ENCODE measurements at regions not wholly inside any gene's neighbourhood (a gene's known extent, or its start where the extent isn't known, plus 50 kb on each side); places are given as distances from the start of the nearest gene placed in this dataset.
"Not testable (repeated sequence)": the region's sequence is repeated elsewhere in the genome, so short reads cannot be mapped to it uniquely, and the experiment has no call there.

DNA sequence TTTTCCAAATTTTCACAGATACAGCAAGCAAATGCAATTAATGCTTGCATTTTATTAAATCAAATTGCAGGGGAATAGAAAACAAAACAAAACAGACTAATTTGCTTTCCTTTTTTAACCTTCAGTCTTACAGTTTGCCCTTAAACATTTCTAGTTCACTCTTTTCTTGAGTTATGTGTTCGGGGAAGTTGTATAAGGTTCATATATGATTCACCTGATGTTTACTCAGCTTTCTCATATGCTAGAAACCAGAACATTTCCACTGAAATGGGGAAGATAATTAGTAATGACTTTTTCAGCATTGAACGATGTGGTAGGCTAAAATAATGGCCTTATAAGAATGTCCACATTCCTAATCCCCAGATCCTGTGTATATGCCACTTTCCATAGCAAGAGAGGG lies 176.2 kb upstream of the NBPF9 start:
- DNase-seq = not testable (repeated sequence)

DNA sequence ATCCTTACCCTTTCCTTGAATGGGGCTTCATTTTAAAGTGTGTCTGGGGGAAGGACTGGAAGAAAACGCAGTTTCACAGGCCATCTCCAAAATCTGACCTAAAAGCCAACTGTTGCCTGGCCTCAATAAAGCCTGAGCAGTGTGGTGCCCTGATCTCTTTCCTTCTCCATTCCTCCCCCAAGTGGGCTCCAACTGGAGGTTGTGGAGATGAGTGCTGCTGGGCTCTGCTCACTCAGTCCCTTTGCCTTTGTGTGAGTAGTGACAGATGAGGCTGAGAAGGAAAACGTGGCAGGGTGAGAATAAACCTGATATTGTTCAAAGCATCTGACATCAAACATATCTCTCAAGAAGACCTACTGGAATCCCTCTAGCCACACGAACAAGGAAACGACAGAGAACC lies 181.4 kb upstream of the NBPF9 start:
- DNase-seq = not testable (repeated sequence)

DNA sequence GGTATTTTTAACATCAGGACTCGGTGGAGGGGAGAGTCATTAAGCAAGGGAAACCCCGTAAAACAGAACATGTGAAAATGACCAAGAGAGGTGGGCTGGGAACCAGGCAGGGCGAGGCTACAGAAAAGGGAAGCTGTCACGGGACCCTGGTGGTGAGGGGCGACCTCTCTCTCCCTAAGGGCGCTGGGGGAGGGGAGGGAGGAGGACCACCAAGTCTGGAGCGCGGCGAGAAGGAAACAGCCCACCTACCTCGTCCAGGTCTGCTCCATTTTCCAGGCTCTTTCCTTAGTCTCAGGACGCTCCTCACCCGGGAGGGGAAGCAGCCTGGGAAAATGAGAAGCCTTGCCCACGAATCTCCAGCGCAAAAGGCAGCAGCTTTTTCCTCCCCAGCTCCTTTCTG lies 181.9 kb upstream of the NBPF9 start:
- DNase-seq = not testable (repeated sequence)

DNA sequence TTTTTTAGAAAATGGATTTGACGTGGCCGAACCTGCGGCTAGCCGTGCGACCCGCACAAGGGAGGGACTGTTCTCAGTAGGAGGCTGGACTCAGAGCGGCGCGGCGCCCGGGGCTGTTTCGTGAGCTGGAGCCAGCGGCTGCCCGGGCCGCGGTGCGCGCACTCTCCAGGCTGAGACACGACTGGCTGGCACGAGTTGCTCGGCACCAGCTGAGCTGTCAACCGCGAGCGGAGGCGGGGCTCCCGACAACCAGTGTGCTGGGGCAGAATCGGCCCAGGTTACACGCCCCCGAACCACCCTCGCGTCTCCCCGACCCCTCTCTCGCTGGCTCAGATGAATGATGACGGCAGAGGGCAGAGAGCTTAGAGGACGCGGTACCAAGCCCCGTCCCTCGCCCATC lies 182.3 kb upstream of the NBPF9 start:
- DNase-seq = not testable (repeated sequence)

DNA sequence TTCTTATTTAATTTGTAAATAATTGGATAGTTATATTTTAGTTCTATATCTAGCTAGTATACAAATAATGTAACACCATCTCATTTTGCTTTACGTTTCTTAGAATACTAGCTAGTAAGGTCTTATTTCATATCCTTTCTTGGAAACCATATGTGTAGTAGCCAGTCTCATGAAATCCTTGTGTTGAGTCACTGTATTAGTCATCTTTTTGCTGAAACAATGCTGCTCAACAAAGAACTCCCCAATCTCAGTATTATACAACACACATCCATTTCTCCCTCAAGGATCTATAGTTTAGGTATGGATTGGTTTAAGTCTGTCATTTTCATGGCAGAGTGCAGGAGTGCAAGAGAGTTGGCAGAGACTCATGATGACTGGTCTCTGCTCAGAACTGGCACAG lies 185.2 kb upstream of the NBPF9 start:
- DNase-seq = not testable (repeated sequence)

DNA sequence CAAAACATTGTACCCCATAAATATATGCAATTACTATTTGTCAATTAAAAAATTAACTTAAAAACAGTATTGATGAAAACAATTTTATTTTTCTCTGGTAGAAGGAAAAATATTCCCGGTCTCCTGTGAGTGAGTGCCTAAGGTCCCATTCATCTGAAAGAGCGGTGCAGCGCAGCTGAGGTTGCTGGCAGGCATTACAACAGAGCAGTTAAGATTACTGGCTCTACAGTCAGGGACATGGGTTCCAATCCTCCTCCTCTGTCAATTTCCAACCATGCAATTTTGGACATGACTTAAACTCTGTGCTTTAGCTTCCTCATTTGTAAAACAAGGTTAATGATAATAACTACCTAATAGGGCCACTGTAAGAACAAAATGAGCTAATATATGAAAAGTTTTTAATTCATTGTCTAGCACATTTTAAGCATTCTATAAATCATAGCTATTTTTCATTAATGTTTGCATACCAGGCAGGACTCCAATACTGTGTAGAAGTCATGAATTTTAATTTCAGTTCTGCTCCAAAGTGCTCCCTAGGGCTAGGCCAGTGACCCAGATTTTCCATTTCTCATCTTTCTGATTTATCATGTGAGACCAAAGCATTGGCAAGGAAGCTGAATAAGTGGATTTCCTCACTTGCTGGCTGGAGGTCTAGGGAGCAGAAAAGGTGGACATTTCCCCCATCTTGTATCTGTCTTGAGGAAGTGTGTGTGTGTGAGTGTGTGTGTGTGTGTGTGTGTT lies 174.2 kb upstream of the NBPF19 start:
- DNase-seq = not testable (repeated sequence)

DNA sequence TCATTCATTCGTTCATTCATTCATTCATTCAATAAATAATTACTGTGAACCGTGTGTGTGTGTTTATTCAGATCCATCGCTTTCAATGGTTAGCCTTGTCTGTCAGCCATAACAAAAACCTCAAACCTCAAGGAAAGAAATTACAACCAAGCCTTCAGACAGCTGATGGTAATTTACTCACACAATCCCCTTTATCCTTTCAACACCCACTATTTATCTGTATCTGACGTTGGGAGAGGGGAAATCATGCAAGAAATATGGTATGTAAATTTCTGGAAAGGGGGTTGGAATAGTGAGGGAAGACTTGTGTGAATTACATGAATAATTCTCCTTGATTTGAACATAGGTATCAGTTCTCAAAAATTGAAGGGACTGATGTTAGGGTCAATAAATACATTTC lies 173.6 kb upstream of the NBPF19 start:
- DNase-seq = not testable (repeated sequence)

DNA sequence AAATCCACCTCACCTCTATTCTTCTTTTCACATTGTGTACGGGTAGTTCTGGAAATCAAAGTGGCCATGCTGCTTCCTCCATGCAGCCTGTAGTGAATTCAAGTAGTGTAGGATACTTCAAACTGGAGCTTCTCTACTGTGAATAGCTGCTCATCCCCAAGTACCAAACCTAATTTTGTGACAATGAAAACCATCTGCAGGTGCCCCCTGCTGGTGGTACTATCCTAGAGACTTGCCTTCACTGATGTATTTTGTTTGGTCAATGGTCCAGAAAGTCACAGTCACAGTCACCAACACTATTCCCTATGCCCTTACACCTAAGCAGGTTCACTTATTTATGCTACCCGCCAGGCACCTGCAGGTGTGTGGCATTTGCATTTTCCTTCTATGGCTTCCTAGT lies 170.0 kb upstream of the NBPF19 start:
- not testable (repeated sequence) for DNase-seq

DNA sequence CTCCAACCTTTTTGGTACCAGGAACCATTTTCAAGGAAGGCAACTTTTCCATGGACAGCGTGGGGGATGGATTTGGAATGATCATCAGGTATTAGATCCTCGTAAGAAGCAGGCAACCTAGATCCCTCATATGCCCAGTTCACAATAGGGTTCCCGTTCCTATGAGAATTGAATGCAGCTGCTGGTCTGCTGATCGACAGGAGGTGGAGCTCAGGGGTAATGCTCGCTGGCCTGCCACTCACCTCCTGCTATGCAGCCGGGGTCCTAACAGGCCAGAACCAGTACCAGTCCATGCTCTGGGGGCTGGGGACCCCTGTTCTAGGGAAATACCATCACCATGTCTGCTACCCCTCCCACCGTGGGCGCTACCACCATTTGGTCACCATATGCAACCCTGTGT lies 167.2 kb upstream of the NBPF19 start:
- DNase-seq = not testable (repeated sequence)

DNA sequence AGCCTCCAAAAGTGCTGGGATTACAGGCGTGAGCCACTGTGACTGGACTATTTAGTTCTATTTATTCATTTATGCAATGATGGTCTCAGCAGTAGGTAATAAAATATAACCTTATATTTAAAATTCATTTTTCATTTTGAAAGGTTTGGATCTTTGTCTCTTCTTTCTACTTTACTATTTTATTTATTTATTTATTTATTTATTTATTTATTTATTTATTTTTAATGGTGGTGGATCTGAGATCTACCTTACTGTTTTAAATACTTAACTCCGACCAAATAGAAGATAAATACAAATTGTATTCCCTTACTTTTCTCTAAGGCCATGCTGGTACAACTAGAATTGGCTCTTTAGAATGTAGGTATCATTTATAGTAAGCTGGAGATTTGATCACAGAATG lies 159.9 kb upstream of the NBPF19 start:
- not testable (repeated sequence) for DNase-seq

DNA sequence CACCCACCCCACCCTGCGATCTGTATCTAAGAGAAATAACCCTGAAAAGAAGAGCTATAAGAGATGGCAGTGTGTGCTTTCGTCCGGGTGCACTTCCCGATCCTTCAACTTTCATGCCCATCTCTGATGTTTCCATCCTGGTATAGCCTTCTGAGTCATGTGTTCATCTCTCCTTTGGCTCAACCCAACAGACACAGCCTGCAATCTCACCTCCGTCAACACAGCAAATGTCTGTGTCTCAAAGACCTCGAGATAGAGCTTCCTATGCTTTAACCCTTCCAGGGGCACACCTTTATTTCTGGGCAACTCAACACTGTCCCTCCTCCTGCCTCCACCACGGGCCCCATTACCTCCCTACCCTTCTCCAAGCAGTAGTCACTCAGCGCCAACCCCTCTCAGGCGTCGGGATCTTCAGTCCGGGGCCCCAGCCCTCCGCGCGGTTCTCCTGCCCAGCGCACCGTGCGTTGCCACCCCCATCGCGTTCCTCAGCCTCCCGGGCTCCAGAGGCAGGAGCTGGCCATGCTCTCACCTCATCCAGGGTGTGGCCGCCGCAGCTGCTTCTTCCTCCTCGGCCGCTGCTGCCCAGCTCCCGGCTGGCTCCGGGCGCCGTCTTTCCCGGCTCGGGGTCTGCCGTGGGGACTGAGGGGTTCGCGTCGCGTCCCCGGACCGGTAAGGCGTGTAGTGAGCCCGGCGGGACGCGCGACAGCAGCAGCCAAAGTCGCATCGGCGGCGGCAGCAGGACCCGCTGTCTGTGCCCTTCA lies 153.7 kb upstream of the NBPF19 start:
- DNase-seq = not testable (repeated sequence)

DNA sequence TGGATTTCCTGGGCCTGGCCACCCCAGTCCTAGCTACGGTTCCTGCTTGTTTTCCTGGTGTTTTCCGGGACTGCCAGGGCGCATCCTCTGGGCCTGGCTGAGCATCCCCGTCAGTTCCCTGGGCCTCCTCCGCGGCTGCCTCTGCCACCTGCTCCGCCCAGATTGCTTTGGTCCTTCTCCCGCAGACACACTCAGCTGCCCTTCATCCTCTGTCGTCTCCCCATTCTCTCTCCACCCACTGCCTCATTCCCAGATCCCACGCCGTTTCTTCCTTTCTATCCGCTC lies 153.2 kb upstream of the NBPF19 start:
- DNase-seq = not testable (repeated sequence)

DNA sequence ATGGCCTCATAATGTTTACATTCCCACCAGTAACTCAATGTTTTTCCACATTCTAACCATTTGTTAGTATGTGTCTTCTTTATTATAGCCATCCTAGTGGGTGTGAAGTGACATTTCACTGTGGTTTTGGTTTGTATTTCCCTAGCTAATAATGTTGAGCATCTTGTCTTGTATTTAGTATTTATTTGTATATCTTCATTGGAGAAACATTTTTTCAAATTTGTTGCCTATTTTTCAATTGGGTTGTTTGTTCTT lies 144.8 kb upstream of the NBPF19 start:
- DNase-seq = not testable (repeated sequence)

DNA sequence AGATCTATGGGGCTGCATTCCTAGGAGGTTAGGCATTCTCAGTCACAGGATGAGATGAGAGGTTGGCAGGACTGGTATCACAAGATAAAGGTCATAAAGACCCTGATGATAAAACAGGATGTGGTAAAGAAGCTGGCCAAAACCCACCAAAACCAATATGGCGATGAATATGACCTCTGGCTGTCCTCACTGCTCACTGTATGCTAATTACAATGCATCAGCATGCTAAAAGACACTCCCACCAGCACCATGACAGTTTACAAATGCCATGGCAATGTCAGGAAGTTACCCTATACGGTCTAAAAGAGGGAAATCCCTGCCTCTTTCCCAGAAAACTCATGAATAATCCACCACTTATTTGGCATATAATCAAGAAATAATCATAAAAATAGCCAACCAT lies 138.8 kb upstream of the NBPF19 start:
- not testable (repeated sequence) for DNase-seq

DNA sequence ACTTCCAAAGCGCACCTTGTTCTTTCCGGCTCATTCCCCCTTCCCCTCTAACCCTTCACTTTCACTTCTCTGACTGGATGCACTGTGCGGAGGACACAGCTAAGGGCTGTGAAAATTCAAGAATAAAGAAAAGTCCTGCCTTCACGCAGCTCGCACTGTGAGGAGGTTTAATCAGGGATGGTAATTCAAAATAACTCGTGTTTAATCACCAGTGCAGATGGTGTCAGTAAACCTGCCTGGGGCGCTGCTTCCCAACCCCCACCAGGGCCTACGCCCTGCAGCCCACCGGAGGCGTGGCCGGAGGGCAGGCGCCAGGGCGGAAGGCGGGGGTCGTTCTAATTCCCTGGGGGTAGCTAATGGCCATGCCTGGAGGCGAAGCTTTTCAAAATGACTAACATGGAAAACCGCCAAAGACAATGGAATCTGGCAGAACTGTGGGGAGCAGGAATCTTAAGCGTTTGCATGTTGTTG lies 136.6 kb upstream of the NBPF19 start:
- DNase-seq = not testable (repeated sequence)

DNA sequence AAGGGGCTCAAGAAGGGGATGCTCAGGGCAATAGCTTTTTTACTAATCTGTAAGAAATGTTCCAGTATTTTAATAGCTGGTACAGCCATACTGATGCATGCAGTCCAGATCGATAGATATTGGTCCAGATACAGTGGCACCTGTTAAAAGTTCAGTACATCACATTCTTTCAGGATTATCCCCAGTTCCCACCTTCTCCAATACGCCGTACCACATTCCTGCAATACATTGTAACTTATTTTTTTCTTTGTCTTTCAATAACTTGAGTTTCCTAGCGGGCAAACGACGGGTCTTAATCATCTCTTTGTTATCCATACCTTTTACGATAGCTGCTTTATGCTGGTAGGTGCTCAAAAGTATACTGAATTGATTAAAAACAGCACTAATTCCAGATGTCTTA lies 136.1 kb upstream of the NBPF19 start:
- DNase-seq = not testable (repeated sequence)

DNA sequence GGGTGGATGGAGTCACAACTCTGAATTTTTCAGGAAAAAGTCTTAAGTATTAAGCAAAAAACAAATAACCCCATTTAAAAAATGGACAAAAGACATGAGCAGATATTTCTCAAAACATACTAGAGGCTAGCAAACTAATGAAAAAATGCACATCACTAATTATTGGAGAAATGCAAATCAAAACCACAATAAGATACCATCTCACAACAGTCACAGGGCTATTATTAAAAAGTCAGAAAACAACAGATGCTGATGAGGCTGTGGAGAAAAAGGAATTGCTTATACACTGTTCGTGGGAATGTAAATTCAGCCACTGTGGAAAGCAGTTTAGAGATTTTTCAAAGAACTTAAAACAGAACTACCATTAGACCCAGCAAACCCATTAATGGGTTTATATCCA lies 125.4 kb upstream of the NBPF19 start:
- DNase-seq = not testable (repeated sequence)

DNA sequence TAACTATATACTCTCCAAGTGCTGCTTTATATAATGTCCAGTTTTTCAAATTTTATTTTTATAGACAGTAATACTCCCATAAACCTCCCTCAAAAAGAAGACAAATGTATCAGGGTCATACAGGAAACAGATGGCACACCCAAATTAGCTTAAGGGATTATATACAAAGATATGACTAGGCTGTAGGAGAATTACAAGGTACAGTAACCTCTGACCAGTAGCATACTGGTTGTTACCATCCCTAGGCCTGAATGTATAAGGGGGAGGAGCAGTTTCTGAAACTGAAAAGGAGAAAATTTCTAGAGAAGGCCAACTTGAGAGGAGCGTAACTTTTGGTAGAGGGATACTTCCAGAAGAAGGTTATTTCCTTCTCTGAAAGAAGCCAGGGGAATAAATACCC lies 122.6 kb upstream of the NBPF19 start:
- DNase-seq = not testable (repeated sequence)

DNA sequence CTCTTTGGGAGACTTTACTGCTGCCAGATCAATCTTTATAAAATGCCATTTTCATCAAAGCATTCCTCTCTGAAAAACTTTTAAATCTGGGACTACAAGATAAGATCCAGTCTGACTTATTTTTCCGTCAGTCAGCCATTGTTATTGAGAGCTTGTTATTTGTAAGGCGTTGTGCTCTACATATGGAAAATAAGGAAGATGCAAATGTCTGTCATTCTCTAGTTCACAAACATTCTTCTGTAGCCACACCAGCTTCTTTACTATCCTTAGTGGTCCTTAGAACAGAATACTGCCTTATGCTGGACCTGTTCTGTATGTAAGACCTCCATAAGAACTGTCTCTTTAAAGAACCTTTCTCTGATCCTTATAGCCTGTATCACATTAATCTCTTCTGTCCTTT lies 120.3 kb upstream of the NBPF19 start:
- DNase-seq = not testable (repeated sequence)

DNA sequence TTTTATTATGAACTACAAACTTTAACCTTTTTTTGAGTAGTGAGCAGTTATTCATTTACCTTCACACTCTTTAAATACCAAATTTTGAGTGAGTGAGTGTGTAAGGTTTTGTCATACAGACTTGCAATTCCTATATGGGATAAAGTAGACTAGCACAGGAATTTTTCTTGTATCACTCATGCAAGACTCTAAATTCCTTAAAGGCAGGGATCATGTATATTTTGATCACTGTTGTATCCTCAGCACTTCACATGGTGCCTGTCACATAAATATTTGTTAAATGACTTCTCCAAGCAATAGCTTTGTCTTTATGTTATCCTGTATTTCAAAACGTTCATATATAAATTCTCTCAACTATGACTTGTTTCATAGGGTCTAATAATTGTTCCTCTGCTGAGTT lies 119.1 kb upstream of the NBPF19 start:
- DNase-seq = not testable (repeated sequence)

DNA sequence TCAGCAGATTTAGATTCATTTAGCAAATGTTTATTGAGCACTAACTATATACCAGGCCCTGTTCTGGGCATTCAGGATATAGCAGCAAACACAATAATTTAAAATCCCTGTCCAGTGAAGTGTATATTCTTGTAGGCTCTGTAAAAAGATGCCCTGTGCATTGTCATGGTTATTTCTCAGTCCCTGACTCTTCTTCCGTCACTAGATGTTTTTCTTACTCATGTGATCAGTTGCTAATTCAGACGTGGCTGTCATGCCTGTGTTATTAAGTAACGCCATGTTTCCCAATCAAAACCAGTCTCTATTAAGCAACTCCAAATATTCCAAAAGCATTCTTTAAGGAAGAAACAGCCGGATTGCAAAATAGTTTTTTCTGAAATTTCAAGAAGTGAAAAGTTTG lies 118.7 kb upstream of the NBPF19 start:
- DNase-seq = not testable (repeated sequence)

DNA sequence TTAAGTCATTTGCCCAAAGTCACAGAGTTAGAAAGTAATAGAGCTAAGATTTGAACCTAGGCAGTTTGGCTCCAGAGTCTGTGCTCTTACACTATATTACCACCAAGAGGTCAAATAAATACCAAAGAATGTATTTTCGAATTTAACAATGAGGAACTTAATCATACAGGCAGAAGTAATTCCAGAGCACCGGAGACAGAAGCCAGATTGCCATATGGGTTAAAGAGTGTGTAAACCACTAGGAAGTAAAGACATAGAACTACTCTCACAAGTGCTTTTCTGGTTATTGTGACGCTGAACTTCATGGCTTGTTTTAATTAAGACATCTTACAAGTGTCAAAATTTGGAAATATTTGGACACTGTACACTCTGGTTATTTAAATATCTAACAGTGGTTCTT lies 114.5 kb upstream of the NBPF19 start:
- DNase-seq = not testable (repeated sequence)

DNA sequence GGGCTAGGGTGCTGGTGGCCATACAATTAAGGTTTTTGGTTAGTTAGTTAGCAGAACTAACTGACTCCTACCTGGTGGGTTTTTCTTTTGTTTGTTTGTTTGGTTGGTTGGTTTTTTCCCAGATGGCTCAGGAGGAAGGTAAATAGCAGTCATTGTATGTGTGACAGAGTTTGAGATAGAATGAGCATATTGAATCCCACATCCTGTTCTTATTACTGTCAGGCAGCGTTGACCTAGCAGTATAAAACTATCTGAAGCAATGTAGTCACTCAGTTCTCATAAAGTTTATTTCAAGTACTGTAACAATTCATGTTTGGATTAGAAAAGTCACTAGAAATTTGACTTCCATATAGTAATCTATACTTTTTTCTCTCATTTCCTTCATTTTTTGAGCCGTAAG lies 113.5 kb upstream of the NBPF19 start:
- not testable (repeated sequence) for DNase-seq

DNA sequence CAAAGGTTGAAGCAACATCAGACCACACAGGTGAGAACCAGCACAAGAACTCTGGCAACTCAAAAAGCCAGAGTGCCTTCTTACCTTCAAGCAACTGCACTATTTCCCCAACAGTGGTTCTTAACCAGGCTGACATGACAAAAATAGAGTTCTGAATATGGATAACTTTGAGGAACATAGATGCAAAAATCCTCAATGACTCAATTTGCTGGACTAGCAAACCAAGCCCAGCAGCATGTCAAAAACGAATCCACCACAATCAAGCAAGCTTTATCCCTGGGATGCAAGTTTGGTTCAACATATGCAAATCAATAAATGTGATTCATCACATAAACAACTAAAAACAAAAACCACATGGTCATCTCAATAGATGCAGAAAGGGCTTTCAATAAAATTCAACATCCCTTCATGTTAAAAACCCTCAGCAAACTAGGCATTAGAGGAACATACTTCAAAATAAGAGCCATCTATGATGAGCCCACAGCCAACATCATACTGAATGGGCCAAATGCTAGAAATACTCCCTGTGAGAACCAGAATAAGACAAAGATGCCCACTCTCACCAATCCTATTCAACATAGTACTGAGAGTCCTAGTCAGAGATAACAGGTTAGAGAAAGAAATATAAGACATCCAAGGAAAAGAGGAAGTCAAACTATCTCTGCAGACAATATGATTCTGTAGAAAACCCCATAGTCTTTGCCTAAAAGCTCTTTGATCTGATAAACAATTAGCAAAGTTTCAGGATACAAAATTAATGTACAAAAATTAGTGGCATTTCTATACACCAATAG lies 110.5 kb upstream of the NBPF19 start:
- not testable (repeated sequence) for DNase-seq
